ENCODE measurements at regions not wholly inside any gene's neighbourhood (a gene's known extent, or its start where the extent isn't known, plus 50 kb on each side); places are given as distances from the start of the nearest gene placed in this dataset.
"Not testable (repeated sequence)": the region's sequence is repeated elsewhere in the genome, so short reads cannot be mapped to it uniquely, and the experiment has no call there.

DNA sequence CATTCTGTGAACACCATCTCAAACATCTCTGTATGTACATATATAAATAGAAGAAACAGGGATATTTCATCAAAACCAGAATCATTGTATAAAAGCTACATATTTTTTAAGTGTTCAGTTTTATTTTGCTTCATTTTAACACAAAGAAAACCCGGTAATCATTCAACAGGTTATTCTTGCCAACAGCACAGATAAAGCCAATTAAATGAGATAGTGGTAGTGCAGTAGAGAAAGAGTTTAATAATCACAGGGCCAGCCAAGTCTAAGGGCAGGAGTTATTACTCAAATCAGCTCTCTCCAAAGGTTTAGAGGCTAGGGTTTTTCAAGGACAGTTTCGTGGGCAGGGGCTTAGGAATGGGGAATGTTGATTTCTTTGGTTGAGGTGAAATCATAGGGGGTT is 261.0 kb upstream of the KIF2A start:
- DNase-seq, result no peak

DNA sequence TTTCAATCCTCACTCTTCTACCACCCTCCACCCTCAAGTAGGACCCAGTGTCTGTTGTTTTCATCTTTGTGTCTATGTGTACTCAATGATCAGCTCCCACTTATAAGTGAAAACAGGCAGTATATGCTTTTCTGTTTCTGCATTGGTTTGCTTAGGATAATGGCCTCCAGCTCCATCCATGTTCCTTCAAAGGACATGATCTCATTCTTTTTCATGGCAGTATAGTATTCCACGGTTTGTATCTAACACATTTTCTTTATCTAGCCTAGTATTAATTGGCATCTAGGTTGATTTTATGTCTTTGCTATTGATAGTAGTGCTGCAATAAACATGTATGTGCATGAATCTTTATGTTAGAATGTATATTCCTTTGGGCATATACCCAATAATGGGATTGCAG is 259.8 kb upstream of the KIF2A start:
- no peak for DNase-seq

DNA sequence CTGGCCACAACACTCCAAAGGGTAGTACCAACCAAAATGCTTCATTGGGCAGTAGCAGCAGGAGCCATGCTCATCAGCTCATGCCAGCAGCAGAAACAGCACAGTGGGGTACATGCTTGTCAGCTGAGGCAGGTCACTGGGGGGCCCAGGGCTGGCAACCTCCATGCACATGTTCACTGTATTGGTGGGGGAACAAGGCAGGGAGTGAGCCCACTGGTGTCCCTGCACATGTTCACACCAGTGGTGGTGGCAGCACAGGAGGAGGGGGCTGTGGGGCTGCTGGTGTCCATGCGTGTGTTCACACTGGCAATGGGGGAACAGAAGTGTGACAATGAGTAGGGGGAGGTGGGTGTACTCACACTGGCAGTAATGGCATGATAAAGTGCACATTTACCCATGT is 254.3 kb upstream of the KIF2A start:
- no peak for DNase-seq

DNA sequence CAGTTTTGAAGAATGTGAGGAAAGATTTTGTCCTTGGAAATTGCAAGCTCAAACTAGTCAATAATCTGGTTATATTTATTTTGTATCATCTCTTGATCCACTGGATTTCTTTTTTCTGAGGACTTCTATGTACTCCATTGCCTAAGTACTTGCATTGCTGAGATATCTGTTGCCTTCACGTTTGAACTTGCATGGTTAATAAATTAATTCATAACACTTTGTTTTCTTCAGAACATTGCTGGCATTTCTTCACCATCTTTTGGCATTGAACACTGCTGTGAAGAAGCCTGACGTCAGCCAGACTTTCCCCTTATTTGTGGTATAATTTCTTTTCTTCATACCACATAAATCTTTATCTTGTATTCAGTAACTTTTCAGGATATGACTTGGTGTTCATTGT is 246.0 kb upstream of the KIF2A start:
- DNase-seq, result no peak

DNA sequence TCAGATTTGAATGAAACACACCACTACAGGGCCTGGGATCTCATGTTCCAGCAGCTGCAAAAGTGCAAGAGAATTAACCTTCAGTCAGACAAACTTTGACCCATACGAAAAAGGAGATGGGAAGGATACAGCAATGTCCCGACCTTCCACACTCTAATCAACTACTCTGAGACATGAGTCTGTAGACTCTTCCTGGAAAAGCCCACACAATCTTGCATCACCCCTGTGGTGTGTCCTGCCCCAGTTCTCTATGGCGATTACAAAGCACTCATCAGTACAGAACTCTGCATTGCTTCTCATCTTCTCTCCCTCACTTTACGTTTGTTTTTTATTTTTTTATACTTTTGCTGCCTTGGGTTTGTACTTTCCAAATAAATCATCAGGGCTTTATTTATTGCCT is 241.0 kb upstream of the KIF2A start:
- no peak for DNase-seq

DNA sequence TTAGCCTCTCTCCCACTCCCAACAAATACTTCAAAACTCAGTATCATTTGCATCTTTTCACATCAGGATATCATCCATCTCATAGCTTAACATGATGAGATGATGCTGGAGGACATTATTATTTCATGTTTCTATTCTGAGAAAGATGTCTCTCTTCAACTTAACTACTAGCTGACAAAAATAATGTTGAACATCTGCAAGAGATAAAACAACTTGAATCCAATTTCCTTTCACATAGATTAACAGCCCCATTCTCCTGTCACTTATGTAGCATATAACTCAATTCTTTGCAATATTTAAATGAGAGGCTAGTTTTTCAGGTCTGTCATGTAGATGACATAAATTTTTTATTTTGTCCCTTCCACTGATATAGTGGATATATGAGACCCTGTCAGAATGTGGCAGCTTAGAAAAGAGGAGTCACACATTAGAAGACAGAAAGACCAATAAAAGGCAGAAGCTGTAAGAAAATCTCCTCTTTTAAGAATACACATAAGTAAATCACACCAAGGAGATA is 239.2 kb upstream of the KIF2A start:
- DNase-seq, result no peak

DNA sequence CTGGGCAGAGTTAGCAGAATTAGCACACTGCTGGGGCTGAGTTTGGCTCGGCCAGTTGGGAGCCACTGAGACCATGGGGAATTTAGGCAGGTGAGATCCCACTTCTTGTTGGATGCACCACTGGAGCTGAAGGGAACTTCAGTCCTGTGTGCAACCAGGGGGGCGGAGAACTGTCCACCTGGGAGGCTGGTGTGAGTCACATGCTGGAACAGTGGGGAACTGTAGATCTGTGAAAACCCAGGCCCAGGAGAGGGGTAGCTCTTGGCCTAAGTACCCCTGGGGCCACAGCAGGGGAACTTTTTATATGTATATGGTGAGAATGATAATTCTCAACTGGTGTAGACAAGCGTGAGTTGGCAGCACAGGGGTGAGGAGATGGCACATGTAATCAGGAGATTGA is 237.5 kb upstream of the KIF2A start:
- DNase-seq, result no peak

DNA sequence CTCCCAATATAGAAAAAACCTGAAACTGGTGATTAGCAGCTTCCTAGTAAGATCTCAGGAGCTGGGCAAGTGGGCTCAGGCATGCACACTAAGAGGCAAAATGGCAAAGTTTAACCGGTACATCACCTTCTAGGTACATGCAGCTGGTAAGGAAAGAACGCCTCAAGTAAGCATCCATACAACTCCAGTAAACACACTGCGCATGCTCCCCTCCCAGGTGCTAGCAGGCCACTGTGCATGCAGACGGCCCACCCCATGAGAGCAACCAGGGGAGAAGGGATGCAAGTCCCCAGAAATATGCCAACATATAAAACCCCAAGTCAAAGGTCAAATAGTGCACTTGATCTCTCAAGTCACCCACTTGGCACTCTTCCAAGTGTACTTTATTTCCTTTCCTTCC is 228.6 kb upstream of the KIF2A start:
- DNase-seq, result no peak

DNA sequence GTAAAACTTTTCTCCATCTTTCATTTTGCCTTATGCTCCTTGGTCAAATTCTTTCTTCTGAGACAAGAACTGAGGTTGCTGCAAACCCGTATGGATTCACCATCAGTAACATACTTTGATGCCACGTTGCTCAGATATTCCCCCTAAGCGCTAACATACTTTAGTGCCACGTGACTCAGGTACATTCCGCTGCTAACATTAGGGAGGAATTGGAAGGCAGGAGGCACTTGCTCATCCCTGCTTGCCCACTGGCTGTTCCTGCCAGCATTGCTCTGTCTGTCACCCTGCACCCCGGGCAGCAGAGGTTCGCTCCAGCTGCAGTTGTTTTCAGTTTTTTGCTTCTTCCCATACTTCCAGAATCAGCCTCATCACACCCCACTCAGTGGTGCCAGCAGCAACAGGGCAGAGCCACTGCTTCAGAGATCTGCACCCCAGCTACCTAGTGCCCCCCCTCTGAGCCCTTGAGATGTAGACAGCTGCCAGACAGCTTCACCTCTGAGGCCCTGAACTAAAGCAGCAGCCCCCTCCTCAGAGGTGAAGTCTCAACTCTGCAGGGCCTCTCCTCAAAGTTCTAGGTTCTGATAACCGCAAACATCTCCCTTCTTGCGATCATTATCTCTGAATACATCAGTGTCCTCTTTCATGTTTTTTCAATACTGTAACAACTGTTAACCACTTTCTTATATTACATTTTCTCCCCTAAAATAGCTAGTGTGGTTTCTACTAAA is 228.0 kb upstream of the KIF2A start:
- DNase-seq, result no peak

DNA sequence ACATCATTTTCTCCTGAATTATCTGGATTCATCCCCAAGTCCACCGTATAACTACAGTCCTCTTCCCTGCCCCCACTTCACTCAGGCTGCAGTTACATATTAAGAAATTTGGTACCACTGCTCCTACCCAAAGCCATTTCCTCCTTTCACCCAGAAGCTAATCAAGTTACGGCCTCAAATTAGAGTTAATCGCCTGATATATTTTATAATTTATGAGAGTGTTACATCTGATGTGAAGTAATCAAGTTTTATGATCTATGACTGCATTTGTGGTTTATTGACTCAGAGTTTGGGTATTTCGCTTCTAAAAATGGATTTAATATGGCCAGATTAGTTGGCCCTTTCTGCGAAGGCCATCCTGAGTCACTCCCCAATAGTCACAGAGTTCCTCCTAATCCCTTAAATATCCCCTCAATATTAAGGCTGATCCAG is 223.6 kb upstream of the KIF2A start:
- no peak for DNase-seq

DNA sequence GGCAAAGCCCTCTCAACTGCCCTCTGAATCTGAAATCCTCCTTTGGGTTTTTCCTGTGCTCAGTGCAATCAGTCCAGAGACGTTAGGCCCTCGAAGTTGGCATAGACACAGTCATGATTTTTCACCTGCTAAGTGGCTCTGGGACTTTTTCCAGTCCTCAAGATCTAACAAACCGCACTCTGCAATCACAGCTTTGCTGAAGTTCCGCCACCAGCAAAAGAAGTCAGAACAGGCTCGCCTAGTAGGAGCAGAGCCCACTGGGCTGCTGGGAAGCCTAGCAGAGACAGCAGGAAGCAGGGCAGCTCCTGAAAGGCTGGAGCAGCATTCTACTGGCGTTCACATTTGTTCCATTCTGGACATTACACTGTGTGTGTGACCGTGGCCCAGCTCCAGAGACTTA is 222.8 kb upstream of the KIF2A start:
- no peak for DNase-seq

DNA sequence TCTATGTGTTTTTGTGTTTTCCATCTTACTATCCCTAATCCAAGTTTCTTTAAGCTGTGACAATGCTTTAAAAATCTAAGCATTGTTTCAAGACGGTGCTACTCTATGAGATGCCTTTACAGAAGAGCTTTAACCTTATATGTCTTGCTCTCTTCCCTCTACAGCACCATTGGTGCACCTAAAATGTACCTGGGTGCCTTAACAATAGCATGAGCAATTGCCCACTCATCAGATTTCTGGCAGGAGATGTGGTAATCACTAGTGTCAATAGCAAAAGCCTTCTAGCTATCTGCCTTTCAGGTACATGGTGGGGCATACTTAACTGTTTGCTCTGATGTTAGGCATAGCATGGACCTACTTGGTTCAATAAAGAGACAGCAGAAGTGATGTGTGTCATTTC is 222.3 kb upstream of the KIF2A start:
- DNase-seq, result no peak

DNA sequence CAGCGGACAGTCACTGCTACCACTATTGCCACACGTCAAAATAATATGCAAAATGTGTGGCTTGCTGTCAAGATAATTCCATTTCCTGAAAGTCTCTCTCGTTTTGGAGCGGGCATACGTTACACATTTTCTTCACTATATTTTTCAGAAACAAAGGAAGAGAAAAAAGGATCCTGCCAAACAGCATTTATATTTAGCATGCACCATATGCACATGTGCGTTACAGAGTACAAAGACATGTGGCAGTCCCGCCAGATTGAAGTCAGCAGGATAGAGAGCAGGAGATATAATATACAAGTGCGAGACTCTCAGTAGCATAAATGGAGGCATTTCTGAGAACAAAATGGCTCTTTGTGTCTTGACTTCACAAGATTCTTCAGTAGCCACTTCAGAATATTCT is 221.6 kb upstream of the KIF2A start:
- no peak for DNase-seq

DNA sequence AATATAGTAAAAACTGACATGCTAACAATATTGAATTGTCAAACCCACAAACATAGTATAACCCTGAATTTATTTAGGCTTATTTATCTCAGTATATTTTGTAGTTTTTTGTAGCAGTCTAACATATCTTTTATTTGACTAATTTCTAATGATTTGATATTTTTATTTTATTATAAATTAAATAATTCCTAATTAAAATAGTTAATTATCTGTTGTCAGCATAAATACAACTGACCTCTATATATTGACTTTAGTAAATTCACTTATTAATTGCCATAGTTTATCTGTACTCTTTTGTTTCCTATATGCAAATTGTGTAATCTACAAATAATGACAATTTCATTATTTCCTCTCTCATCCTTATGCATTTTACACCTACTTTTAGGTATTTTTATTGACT is 215.1 kb upstream of the KIF2A start:
- no peak for DNase-seq

DNA sequence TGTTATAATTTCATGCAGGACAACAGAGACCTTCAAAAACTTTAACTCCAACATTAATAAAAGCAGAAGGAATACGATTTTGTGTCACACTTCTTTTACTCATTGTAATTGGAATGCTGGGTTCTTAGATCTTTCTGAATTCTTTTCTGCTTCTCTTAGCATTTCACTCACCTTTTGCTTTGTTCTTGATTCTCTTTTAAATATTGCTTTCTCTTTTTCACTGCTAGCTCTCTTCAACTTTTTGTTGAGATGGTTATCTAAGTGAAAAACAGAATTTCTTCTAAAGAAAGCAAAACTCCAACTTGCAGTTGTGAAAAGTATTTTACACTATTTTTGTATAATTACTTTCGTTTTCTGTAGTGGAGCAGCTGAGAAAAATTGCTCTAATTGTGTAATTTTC is 212.6 kb upstream of the KIF2A start:
- no peak for DNase-seq

DNA sequence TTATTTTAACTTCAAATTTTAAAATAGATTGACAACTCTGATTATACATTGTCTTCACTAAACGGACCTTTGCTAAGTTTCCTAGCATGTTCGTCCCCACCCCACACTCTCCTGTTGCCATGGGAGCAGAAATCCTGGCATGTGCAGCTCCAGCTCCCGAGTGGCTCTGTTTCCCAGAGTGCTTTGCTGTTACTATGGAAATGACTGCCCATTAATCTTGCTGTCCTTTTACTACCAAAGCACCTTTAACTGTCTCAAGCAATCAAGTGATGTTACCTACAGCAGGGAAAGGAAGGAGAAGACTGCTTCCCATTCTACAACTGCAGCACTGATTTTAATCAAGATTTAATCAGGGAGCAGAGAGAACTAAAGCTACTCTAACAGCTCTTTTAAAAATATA is 212.0 kb upstream of the KIF2A start:
- DNase-seq, result peak; percentile 73

DNA sequence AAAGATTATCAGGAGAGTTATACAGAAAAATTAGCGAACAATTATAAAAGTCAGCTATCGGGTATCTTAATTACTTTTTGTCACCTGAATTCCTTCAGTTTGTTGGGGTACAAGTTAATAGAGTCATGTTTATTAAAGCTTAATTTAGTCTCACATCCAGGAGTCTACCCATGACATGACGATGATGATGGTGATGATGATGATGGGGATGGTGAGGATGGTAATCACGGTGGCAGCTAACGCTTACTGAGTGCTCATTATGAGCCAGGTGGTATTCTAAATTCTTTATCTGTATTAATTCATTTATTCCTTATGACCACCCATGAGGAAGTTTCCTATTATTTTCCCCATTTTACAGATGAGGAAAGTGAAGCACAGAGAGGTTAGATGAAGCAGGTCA is 208.6 kb upstream of the KIF2A start:
- no peak for DNase-seq

DNA sequence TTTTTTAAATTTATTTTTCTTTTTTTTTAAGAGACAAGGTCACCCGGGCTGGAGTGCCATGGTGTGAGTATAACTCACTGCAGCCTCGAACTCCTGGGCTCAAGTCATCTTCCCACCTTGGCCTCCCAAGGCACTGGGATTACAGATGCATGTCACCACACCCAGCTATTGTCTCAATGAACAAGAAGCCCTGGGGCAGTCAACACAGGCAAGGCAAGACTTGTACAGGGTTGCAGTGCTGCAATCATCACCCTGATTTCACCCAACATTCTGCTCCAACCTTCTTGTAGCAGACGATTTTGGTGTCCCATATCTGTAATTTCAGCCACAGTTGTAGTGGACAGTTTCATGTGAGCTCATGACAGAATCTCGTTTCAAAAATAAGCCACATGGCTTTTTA is 205.8 kb upstream of the KIF2A start:
- no peak for DNase-seq

DNA sequence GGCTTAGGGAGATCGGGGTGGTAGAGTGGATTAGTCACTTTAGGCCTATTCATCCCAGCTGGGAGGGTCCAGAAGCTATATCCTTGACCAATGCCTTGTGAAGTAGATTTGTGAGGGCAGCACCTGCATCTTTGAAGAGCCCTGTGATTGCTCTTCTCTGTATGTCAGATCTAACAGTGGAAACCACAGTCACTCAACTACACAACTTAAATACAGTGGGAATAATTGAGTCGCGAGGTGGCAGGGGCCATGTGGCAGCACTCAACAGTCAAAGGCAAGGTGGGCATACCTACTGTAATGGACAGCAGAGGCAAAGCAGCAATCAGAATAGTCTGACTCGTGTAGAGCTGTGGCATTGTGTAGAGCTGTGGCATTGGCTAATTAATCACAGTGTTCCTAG is 202.1 kb upstream of the KIF2A start:
- not testable (repeated sequence) for DNase-seq

DNA sequence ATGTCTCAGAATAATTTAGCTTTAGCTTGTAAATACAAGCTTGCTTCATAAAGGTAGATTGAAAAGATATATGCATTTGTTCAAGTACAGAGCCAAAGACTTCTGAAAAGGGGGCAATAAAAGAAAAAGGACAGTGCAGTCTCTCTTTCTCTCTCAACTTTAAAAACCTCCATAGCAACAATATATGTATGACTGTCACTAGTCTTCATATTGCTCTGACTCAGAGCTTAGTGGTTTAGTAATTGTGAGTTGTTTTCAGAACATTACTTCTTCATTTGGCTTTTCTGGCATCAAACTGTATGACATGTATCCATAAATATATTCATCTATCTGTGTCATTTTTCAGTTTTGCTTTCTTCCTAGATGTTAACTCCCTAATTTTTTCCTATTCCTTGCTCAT is 194.6 kb upstream of the KIF2A start:
- no peak for DNase-seq

DNA sequence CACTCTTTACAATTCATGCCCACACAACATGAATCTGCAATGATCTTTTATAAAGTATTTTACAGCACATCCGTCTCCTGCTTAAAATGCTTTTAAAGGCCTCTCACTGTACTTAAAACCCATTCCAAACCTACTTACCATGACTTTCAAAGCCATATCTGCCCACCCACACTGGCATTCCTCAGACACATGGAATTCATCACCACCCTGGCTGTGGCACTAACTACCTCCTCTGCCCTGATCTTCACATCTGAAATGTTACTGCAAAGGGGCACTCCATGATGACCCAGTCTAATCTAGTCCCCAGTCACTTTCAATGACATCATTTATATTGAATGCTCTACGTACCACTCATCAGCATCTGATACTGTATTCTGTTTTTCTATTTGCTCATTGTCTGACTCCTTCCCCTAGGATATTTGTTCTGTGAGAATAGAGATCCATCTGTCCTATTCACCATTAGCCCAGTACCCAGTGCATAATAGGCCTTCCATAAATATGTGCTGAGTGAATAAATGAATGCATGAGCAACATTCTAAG is 193.2 kb upstream of the KIF2A start:
- DNase-seq, result no peak

DNA sequence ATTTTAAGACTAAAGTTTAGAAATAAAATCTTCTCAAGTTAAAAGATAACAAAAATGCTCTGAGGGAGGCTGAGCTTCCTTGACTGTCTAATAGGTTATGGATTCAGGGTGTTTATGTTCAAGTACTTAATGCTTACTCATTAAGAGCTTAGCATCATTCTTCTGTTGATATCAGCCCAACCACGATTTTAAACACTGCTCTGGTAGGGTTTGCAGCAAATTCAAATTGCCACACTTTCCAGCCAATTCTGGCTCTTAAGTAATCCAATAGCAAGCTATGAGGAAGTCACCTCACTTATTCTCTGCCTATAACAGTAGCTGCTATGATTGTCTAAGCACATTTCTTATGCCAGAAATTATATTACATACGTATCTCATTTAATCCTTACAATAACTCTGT is 191.0 kb upstream of the KIF2A start:
- DNase-seq, result no peak

DNA sequence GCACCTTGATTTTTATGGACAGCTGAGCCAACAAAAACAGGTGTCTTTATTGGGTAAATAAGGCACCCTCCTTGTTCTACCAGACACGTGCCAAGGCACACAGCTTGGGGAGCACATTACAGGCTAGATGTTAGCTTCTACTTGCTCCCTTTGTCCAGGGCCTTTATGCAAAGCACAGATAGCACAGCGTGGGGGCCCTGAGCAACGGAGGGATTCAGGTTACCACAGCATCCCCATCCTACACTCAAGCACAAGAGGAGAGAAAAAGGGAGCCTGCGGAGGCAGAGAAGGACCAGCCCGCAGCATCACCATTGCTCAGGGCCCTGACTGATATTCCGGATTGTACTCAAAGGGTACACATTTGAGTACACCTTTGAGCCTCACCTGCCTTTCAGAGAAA is 181.7 kb upstream of the KIF2A start:
- DNase-seq, result no peak

DNA sequence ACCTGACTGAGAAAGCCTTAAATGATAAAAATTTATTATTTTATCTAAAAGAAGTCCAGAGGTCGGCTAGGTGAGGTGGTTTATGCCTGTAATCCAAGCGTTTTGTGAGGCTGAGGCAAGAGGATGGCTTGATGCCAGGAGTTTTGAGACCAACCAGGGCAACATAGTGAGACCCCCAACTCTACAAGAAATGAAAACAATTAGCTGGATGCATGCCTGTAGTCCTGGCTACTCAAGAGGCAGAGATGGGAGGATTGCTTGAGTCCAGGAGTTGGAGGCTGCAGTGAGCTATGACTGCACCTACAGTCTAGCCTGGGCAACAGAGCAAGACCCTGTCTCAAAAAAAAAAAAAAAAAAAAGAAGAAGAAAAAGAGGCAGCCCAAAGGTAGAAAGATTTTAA is 179.9 kb upstream of the KIF2A start:
- no peak for DNase-seq

DNA sequence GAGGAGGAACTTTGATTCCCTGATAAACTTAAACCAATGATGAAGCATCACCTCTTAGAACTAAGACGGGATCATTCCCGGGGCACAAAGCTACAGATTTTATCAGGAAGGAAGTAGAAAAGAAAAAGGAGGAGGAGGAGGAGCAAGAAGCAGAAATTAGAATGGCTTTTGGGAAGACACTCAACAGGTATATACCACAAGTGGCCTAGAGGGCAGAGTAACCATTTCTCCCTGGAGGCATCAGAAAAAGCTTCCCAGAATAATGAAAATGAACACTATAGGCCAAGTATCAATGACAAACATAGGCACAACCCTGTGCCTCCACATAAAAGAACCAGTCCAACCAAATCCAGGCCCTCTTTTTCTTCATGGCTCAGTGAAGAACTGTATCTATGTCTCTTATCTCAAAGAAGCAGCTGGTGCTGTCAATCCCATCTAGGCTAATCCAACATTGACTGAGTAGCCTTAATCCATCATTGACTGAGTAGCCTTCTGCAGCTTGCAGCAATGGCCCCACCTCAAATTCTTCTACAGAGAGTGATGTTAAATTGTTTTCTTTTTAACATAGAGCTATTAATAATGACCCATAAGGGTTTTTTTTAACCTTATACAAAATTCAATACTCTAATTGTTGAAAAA is 178.8 kb upstream of the KIF2A start:
- no peak for DNase-seq
